K562 (cell line): ENCODE measurements at regions not wholly inside any gene's neighbourhood (a gene's known extent, or its start where the extent isn't known, plus 50 kb on each side); places are given as distances from the start of the nearest gene placed in this dataset.
"Not testable (repeated sequence)": the region's sequence is repeated elsewhere in the genome, so short reads cannot be mapped to it uniquely, and the experiment has no call there.

Experiments
- ATF1 ChIP-seq, 2 experiments: fragments of 450-650 bp in 1 of 2; IDR thresholded peaks; 2 replicates each; pipeline ENCODE4 v1.6.1; 2016; ENCODE audit warnings: missing compliant biosample characterization in 1 of 2, missing genetic modification characterization in 1 of 2
- CEBPG ChIP-seq, 3 experiments: fragments of 200-800 bp in 1 of 3; sonication (Bioruptor generic) in 1 of 3; sonication (generic) in 1 of 3; formaldehyde crosslinking in 1 of 3; IDR thresholded peaks in 2 of 3; conservative IDR thresholded peaks in 1 of 3; 2 replicates each; pipeline versions ENCODE4 v1.6.1 to v1.8.0; 2016 to 2022; ENCODE audit warnings: missing compliant biosample characterization in 2 of 3, missing genetic modification characterization in 2 of 3, mild to moderate bottlenecking in 1 of 3, missing genetic modification reagents in 1 of 3
- CTBP1 ChIP-seq: fragments of 450-650 bp; IDR thresholded peaks from 2 replicates; pipeline ENCODE4 v1.6.1; 2016; ENCODE audit warnings: borderline replicate concordance
- GABPA ChIP-seq: fragments of 200-800 bp; sonication (Bioruptor generic); conservative IDR thresholded peaks from 2 replicates; pipeline ENCODE4 v1.6.1; 2016; ENCODE audit warnings: low read depth, missing genetic modification characterization, missing compliant biosample characterization
- HDAC1 ChIP-seq, 2 experiments: fragments of 450-650 bp; IDR thresholded peaks; 2 replicates each; pipeline ENCODE4 v1.6.1; 2016 to 2017; ENCODE audit warnings: inconsistent platforms in 1 of 2, mild to moderate bottlenecking in 1 of 2, moderate library complexity in 1 of 2
- NBN ChIP-seq: fragments of 450-650 bp; IDR thresholded peaks from 2 replicates; pipeline ENCODE4 v1.6.1; 2016; ENCODE audit warnings: low read depth, mild to moderate bottlenecking
- NCOR1 ChIP-seq: fragments of 450-650 bp; IDR thresholded peaks from 2 replicates; pipeline ENCODE4 v1.6.1; 2016; ENCODE audit warnings: mild to moderate bottlenecking, moderate library complexity
- PML ChIP-seq: IDR thresholded peaks from 2 replicates; pipeline ENCODE4 v1.6.1; 2012; ENCODE audit warnings: low read length, inconsistent platforms
- POLR2A ChIP-seq: fragments of 450-650 bp; conservative IDR thresholded peaks from 2 replicates; pipeline ENCODE4 v1.6.1; 2016
- POLR2AphosphoS5 ChIP-seq: IDR thresholded peaks from 2 replicates; pipeline ENCODE4 v1.6.1; 2011; ENCODE audit warnings: mild to moderate bottlenecking, low read depth, low read length, moderate library complexity; ENCODE audit not compliant: control insufficient read depth, insufficient read depth
- SIRT6 ChIP-seq: IDR thresholded peaks from one replicate; pipeline ENCODE4 v1.6.1; 2012; ENCODE audit warnings: low read depth, mild to moderate bottlenecking, control low read depth, inconsistent platforms, low read length, moderate library complexity
- TAF1 ChIP-seq: IDR thresholded peaks from 2 replicates; pipeline ENCODE4 v1.6.1; 2011; ENCODE audit warnings: mild to moderate bottlenecking, low read length, moderate library complexity; ENCODE audit not compliant: insufficient read depth, control insufficient read depth, severe bottlenecking; ENCODE audit errors: extremely low read depth
- ZFX ChIP-seq: sonication (generic); formaldehyde crosslinking; IDR thresholded peaks from 2 replicates; pipeline ENCODE4 v1.8.0; 2022; ENCODE audit warnings: mild to moderate bottlenecking, missing genetic modification reagents, moderate library complexity
- ZNF253 ChIP-seq: fragments of 250-450 bp; sonication (Bioruptor Pico); conservative IDR thresholded peaks from 2 replicates; pipeline ENCODE4 v1.6.1; 2021; ENCODE audit warnings: mild to moderate bottlenecking
- ZNF436 ChIP-seq: fragments of 250-450, 450-650 bp; sonication (Bioruptor Pico); formaldehyde crosslinking; IDR thresholded peaks from 2 replicates; pipeline ENCODE4 v1.7.0; 2020; ENCODE audit warnings: mild to moderate bottlenecking
- ZNF445 ChIP-seq: fragments of 250-450 bp; sonication (Bioruptor Pico); IDR thresholded peaks from 2 replicates; pipeline ENCODE4 v1.4.0; 2020; ENCODE audit warnings: low read depth, mild to moderate bottlenecking, moderate library complexity
- TF ChIP-seq, protein P1 (sequence below): sonication (generic); formaldehyde crosslinking; IDR thresholded peaks from 2 replicates; pipeline ENCODE4 v1.9.0; 2022; ENCODE audit warnings: mild to moderate bottlenecking, missing genetic modification reagents
- TF ChIP-seq, protein P2 (sequence below), 2 experiments: fragments of 450-650 bp in 1 of 2; sonication (generic) in 1 of 2; formaldehyde crosslinking; conservative IDR thresholded peaks; 2 replicates each; pipeline versions ENCODE4 v1.4.0 to v1.8.1; 2020 to 2022; ENCODE audit warnings: mild to moderate bottlenecking in 1 of 2, missing genetic modification reagents in 1 of 2
- TF ChIP-seq, protein P3 (sequence below): fragments of 450-650 bp; IDR thresholded peaks from 2 replicates; pipeline ENCODE4 v1.6.1; 2017; ENCODE audit warnings: antibody characterized with exemption

DNA sequence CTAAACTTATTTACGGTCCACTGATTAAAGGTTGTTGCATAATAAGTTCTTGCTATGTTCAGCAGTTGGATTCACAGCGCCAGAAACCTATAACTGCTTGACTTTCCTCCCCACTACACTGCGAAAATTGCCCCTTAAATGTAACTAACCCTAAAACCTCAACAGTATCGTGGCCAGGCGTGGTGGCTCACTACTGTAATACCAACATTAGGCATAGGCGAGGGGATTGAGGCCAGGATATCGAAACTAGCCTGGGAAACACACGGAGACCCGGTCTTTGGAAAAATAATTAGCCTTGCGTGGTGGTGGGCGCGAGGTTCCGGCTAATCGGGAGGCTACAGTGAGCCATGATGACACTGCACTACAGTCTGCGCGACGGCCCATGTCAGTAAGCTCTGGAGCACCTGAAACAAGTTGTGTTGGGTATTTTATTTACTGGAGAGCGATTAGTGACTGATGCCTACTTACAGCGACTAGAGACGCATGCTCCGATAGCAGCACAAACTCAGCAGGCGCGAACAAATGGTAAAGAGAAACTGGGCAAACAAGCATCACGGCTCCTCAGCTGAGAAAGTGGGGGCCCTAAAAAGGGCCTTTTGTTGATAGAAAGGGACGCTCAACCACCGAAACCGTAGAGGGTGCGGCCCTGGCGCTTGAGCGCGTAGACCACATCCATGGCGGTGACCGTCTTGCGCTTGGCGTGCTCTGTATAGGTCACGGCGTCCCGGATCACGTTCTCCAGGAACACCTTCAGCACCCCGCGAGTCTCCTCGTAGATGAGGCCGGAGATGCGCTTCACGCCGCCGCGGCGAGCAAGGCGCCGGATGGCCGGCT is 81.4 kb downstream of the OR2B2 start (continued):
- TF ChIP-seq SIRT6 (peak; percentile 88), HDAC1 (IDR thresholded peaks at IDR 0.05) (peak in 1 of 2 experiments; percentile 37; a peak in 1 of 4 replicates), NCOR1 (0 out of 2 replicates have a peak, but pooled peaks have one; percentile 2), PML (peak; percentile 41; the same call in 1 of the 2 replicates), CEBPG (CRISPR knock-in tag; IDR thresholded peaks at IDR 0.05) (peak; percentile 43; the same call in 1 of the 2 replicates), CEBPG (tag; conservative IDR thresholded peaks at IDR 0.05 in 1 of 2, IDR thresholded peaks at IDR 0.05 in 1 of 2) (peak; percentile 74 to 77), NBN (peak; percentile 35; the same call in 1 of the 2 replicates), ZNF436 (CRISPR knock-in tag) (peak; percentile 26; the same call in 1 of the 2 replicates), ZFX (CRISPR knock-in tag) (peak; percentile 65), CTBP1 (peak; percentile 61), TAF1 (peak; percentile 50), ATF1 (tag; IDR thresholded peaks at IDR 0.05) (peak; percentile 69), POLR2AphosphoS5 (peak; percentile 91), POLR2A (peak; percentile 96), GABPA (tag) (0 out of 2 replicates have a peak, but pooled peaks have one; percentile 6), ZNF445 (0 out of 2 replicates have a peak, but pooled peaks have one; percentile 16), ZNF253 (CRISPR knock-in tag) (0 out of 2 replicates have a peak, but pooled peaks have one; percentile 64)
- TF ChIP-seq, protein P1, sequence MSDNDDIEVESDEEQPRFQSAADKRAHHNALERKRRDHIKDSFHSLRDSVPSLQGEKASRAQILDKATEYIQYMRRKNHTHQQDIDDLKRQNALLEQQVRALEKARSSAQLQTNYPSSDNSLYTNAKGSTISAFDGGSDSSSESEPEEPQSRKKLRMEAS (CRISPR knock-in tag) = peak; percentile 19; the same call in 1 of the 2 replicates
- not testable (repeated sequence) for TF ChIP-seq ATF1 (CRISPR knock-in tag; IDR thresholded peaks at IDR 0.05)
- TF ChIP-seq, protein P2, sequence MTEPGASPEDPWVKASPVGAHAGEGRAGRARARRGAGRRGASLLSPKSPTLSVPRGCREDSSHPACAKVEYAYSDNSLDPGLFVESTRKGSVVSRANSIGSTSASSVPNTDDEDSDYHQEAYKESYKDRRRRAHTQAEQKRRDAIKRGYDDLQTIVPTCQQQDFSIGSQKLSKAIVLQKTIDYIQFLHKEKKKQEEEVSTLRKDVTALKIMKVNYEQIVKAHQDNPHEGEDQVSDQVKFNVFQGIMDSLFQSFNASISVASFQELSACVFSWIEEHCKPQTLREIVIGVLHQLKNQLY (CRISPR knock-in tag; conservative IDR thresholded peaks at IDR 0.05) = 0 out of 4 replicates have a peak, but pooled peaks of 1 of the 2 experiments have one; percentile 28
- TF ChIP-seq, protein P3, sequence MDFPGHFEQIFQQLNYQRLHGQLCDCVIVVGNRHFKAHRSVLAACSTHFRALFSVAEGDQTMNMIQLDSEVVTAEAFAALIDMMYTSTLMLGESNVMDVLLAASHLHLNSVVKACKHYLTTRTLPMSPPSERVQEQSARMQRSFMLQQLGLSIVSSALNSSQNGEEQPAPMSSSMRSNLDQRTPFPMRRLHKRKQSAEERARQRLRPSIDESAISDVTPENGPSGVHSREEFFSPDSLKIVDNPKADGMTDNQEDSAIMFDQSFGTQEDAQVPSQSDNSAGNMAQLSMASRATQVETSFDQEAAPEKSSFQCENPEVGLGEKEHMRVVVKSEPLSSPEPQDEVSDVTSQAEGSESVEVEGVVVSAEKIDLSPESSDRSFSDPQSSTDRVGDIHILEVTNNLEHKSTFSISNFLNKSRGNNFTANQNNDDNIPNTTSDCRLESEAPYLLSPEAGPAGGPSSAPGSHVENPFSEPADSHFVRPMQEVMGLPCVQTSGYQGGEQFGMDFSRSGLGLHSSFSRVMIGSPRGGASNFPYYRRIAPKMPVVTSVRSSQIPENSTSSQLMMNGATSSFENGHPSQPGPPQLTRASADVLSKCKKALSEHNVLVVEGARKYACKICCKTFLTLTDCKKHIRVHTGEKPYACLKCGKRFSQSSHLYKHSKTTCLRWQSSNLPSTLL = peak; percentile 77
